ENCODE measurements at regions not wholly inside any gene's neighbourhood (a gene's known extent, or its start where the extent isn't known, plus 50 kb on each side); places are given as distances from the start of the nearest gene placed in this dataset.
A peak's percentile ranks its signal among the peaks of the same experiment; 100 is the strongest.

DNA sequence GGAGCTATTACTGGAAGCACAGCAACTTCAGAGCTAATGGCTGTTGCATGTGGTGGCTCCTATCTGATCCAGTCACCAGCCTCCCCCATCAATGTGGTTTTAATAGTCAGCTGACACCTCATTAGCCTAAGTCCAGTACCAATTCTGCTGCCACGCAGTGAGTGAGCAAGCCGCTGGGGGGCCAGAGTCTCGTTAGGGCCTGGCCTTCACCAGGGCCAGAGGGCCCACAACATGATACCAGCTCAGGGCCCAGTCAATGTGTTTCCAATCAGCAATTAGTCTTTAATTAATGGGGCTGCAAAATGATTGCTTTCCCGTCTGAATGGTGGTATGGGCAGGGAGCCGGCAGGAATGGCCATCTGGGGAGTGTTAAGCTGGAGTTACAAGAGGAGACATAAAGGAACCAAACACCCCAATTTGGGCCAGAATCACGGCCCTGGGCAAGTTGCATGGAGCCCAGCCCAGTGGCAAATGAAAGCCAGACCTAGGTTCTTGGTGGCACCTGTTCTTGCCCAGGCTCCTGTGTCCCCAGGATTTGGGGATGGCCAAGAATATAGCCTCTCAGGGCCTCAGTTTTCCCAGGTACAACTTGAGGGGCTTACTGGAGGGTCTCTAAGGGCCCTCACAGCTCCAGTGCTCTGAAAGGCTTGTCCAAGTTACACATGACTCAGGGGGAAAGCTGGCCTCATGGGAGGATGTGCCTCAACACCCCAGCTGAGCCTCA lies 119.2 kb downstream of the EFNB1 start:
- ATAC-seq (no peak), DNase-seq (no peak)

DNA sequence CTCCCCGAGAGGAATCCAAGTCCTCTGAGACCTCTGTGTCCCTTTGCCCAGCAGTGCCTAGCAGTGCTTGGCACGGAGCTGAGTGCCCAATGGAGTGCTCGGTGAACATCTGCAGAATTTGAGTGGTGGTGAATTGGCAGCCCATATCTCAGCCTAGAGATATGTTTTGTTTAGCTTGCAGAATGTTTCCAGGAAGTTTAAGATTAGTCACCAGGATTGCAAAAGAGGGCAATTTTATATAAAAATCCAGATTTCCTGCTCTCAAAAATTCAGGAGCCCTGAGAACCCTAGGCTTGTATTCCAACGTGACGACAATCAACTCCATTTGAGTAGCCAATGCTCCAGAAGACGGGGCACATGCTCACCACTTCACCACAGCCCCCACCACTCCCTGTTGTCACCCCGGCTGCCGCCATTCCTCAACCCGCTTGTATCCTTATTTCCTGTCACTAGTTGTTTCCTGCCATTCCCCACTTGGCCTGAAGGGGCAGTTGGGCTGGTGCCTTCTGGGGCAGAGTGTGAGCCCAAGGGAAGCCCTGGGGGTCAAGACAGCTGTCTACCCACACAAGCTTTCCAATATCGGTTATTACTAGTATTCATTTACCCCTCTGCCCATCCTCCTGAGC lies 116.9 kb downstream of the EFNB1 start:
- DNase-seq (peak; percentile 3), ATAC-seq (no peak)

DNA sequence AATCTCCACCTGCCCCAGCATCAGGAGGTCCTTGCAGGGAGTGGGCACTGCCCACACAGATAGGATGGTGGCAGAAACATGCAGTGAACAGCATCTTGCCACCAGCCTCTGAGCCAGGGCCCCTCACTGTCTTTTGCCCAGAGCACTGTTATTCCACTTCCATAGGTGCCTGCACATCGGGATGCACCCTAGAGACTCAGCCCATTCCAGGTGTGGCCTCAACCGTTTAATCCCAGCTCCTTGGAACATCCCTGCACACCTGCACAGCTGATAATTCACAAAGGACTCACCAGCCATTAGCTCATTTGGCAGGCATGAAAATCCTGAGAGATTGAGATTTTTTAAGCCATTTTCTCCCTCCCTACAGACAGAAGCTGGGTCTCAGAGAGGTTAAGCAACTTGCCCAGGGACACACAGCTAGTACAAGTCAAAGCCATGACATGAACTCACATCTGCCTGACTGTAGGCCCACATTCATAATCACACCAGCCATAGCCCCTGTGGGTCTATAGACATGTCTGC lies 116.3 kb downstream of the EFNB1 start:
- ATAC-seq (no peak), DNase-seq (no peak)

DNA sequence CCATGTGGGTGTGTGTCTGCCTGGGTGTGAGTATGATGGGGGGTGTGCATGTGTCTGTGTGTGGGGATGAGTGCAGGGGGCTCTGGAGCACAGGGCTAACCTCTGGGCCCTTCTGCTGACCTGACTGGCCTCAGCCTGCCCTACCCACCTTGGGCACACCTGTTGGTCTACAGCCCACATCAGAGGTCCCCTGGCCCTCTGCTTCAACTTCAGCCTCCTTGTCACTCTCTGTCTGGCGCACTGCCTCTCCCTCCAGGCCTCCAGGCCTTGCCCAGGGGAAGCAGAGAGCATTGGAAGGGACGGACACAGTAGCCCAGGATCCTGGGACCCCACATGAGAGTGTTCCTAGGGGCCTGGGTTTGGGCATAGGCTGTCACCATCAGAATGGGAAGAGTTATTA lies 115.4 kb downstream of the EFNB1 start:
- ATAC-seq (no peak), DNase-seq (no peak)

DNA sequence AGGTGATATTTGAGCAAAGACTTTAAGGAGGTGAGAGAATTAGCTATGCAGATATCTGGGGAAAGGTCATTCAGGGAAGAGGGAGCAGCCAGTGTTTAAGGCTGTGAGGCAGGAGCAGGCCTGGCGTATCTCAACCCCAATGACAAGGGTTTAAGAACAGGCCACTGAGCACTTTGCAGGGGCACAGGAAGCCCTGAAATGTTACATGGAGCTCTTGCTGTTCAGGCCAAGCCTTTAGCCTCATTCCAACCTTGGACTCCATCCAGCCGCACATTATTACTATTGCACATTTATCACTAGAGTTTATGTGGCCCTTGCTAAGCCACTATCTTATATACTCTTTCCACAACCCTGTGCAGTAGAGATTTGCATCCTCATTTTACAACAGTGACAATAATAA lies 114.0 kb downstream of the EFNB1 start:
- no peak for DNase-seq
- no peak for ATAC-seq

DNA sequence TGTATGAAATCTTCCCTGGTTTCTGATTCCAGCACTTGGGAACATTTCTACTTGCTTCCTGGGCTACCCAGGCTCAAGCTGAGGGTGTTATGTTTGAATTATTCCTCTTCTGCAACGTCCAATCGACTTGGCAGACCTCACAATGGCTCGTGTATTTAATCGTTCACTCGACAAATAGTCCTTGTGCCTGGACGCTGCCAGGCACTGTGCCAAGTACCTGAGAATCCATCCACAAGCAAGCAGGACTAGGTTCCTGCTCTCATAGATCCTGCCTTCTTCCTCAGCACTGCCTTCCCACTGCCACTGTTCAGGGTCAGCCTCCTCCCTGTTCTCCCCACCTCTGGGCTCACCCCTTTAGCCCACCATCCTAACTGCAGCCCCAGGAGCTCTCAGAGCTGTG lies 113.3 kb downstream of the EFNB1 start:
- ATAC-seq: no peak
- no peak for DNase-seq

DNA sequence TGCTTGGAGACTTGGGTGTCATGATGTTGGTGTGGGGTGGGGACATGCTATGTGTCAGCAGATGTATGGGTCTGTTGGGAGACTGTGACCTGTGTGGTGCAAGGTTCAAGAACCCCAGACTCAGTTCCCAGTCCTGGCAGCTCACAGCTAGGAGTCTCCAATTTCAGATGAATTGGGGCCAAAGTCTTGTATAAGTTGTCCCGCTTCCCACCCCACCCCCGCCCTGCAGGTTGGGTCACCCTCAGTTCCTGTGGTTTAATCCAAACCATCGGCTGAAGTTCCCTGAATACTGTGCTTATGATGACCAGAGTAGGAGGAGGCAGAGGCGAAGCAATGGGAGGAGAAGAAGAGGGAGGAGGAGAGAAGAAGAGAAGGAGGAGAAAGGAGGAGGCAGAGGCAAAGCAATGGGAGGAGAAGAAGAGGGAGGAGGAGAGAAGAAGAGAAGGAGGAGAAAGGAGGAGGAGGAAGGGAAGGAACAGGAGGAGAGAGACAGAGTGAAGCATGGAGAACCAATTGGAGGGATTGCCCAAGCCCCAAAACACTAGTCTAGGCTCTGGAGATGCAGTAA lies 112.6 kb downstream of the EFNB1 start:
- ATAC-seq (no peak), DNase-seq (no peak)

DNA sequence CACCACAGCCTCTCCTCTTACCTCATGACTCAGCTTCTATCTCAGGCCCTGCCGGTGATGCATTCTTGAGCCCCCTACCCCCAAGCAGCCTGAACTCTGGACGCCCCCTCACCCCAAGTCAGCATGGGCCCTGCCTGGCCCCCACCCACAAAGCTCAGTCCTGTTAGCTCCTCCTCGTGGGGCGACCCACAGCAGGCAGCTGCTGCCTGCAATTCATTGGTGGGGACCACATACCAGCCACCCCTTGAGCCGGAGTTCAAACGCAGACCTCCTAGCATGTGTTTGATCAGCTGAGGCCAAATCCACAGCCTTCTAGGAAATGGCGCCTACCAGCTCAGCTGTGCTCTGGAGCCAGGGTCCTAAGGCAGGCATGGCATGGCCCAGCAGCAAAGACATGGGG lies 111.8 kb downstream of the EFNB1 start:
- ATAC-seq (no peak), DNase-seq (no peak)

DNA sequence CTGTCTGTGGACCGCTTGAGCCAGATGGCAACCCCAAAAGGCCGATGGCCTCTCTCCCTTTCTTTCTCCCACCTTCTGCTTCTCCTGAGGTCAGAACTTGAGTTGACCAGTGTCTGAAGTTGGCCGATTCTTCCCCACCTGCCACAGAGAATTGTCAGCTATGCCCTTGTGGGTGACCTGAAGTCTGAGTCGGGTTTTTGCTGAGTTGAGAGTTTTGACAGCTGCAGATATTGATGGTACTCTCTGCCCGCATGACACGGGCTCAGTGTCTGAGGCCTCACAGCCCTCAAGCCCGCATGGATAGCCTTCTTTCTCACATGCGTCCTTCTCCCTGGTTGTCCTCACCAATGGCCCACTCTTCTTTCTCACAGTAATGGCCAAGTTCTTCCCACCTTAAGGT lies 111.0 kb downstream of the EFNB1 start:
- DNase-seq: no peak
- ATAC-seq: no peak

DNA sequence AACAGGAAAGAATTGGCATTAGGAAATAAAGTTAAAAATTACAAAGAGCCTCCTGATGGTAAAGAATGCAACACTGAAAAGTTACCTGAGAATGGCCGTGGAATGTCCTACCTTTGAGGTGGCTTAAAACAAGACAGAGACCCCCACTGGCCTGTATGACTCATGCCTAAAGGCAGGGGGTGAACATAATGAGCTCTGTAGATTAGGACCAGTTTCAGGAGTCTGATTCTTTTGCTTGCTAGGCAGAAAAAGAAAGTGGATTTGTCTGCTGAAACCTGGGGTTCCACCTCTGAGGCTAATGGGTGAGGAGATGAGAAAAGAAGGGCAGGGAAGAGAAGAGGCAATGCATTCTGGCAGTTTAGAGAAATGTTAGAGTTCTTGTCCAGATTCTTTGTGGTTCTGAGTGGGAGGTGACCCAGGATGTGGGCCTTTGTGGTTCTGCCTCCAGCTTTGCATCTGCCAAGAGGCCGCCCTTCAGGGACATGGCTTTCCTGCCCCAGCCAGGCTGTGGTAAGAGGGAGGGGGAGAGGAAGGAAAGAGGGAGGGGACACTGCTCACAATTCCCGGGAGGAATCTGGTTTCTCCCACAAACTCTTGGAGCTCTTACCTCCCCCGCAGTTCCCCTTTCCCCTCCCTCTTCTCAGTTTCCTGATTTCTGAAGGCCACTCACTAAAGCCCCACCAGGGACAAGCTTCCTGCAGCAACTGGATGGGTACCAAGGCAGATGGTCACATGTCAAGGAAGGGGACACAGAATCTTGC lies 109.6 kb downstream of the EFNB1 start:
- ATAC-seq (no peak), DNase-seq (no peak)

DNA sequence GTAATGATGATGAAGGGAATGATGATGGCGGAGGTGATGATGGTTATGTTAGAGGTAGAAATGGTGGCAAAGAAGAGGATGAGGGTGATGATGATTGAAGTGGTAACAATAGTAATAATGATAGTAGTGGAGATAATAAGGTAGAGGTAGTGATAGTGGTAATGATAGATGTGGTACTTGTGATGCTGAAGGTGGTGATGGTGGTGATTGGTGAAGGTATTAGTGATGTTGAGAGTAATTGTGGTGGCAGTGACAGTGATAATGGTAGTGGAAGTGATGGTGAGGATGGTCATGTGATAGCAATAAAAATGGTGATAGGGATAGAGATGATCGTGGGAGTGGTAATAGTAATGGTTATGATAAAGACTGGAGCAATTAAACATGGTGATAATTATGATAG lies 108.8 kb downstream of the EFNB1 start:
- no peak for ATAC-seq

DNA sequence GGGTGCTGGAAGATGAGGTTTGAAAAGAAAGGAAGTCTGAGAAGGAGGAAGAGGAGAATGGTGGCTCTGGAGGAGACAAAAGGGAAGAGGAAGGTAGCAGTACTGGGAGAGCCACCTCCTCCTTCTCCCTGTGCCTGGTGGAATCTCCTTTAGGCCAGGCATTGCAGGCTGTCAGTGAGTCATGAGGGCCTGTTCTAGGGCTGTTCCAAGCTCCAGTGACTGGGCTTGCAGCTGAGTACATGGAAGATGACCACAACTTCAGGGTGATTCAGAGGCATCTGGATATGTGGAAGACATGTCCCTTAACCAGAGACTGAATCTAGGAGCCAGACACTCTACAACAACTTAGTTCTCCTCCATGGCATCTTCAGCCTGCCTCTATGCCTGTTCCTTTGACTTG lies 107.8 kb downstream of the EFNB1 start:
- no peak for ATAC-seq
- no peak for DNase-seq

More for the DNA sequence above, 108.8 kb downstream of the EFNB1 start:
- DNase-seq: no peak

DNA sequence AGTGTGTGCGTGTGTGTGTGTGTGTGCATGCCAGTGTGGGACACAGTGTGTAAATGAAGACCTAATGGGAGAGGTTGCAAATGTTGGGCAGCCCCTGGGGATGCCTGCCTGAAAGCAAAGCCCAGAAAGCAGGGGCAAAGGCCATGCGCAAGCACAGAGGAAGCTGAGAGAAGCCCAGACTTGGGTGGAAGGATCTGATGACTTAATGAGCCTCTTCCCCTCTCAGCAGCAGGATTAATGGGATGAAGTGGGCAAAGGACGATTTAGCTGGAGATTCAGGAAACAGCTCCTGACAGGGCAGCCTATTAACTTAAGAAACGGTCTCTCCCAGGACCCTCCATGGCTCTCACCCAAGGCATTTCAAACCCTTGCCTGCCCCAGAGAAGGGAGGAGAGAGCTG lies 107.3 kb downstream of the EFNB1 start:
- no peak for DNase-seq
- ATAC-seq: no peak

DNA sequence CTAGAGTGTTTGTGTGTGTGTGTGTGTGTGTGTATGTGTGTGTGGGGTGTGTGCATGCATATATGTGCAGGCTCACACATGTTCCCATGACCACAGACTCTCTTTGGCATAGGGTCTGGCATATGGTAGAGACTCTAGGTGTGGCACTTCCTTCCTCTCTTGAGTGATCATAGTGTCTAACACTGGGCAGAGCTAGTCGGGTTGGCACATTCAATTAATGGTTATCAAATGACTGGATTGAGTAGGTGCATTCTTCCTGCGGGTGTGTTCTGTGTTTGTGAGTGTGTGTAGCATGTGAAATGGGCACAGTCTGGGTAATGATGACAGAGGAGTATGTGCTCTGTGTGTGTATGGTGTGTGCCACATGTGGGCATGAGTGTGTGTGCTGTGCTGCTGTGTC lies 106.5 kb downstream of the EFNB1 start:
- ATAC-seq (no peak), DNase-seq (no peak)

DNA sequence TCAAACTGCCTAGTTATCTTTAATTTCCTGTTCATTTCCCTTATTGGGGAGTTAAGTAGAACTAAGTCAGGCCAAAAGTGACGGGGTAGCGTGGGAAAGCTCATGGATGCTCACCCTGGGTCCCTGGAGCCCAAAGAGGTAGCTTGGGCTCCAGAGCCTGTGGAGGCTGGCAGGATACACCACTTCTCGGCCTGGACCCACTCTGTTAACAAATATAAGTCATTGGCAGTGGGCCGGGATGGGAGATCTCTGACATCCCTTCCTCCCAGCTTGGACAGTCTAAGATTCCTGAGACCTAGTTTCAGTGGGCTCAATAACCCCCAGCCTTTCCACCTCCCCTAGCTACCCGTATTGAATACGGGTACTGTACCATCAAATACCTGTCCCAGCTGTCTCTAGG lies 106.1 kb downstream of the EFNB1 start:
- DNase-seq (no peak), ATAC-seq (no peak)

DNA sequence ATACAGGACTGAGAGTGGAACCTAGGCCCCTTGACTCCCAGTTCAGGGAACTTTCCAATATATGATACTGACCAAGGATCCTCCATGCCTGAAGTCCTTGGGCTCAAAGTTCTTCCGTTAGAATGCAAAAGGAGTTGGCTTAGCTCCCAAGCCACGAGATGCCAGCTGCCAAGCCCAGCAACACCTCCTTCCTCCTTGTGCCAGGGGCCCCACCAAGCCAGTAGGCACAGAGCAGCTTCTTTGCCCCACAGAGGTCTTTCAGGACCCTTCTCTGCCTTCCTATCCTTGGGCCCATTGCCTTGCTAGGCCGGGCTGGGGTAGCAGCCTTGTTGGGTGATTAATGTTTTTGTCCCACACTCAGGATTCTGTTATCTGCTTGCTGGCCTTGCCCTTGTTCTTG lies 105.6 kb downstream of the EFNB1 start:
- ATAC-seq (no peak), DNase-seq (no peak)

DNA sequence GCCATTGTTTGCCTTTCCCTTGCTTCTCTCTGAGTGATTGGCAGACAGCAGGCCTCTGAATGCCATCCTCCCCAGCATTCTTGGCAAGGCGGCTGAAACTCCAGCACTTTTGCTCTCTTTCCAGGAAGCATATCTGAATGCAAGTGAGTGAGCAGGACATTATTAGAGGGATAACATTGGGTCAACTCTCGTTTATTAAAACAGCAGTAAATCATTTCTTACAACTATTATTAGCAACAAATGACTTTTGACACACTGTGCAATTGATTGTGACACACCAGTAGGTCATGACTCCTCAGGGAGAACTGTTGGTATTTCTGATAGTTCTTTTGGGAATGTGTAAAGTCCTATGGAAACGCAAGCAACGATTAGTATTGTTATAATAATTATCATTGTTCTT lies 103.8 kb downstream of the EFNB1 start:
- ATAC-seq (no peak), DNase-seq (no peak)

DNA sequence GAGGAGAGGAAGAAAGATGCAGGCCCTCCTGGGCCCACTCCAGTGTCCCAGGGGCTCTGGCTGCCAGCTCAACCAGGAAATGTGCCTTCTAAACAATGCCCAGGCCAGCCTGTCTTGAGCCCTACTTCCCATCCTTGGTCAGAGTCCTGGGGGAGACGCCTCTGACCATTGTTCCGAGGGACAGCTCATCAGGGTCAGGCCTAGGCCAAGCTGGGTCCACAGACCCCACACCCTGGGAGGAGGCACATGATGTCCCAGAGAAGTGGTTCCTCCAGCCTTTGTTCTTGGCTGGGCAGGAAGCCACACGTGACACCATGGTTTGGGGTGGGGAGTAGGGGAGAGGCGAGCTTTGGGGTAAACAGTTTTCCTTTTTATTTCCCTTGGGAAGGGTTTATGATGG lies 102.5 kb downstream of the EFNB1 start:
- DNase-seq (no peak), ATAC-seq (no peak)

DNA sequence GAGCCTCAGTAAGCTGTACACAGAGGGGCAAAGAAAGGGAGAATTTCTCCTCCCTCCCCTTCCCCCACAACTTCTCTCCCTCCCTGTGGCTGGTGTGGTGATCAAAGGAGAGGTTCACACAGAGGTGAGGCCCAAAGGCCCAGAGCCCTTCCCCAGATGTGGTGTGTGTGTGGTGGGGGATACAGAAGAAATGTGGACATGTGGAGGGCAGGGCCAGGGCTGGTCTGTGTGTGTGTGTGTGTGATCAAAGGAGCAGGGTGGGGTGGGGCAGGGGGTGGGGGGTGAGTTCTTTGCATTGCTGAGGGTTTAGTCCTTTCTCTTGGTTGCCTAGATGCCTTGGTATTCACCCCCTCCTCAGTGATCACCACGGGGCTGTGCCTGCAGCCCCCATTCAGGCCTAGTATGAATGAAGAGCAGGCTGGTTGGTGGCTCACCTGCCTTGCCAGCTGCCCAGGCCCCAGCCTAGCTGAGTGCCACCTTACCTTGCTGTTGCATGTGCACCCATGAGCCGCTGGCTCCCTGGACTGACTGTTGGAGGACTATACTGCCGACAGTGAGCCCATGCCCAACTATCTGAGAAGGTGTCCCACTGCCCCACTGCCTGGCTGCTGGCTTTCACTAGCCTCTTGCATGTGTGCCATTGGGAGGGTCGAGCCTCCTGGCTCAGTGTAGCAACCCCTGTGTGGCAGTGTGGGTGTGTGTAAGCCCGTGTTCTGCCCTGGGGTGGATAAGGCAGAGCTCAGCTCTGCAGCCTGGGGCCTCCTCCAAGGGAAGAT lies 101.9 kb downstream of the EFNB1 start:
- DNase-seq (no peak), ATAC-seq (no peak)

DNA sequence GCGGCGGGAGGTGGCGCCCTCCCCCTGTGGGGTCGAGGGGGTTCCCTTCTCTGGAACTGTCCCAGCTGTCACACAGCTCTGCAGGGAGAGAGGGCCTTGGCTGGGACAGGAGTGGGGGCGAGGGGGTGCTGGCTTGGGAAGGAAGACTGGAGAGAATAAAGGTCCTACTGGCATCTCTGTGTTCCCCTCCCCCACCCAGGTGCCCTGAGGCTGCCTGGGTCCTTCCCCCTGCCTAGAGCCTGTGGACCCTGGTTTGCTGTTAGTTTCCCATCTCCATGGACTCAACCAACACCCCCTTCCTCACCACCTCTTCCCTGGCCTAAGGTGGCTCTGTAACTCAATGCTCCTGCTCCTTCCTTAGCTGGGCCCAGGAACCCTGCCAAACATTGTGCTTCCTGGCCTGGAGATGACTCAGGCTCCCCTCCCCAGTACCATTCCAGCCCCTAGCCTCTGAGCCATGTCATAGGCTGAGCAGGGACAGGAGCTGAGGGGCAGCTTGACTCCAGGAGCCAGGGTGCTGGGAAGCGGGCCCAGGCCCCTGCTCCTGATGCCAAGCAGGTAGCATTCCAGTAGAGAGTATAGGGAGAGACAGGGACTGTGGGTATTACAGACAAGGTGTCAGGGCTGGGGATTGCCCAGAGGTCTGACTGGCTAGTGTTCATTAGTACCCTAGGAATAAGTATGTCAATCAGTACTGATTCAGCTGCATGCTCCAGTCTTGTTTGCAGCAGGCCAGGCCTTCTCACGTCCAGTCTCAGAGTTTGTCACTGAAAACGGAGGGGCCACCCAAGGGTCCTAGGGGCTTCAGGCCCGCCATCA lies 100.7 kb downstream of the EFNB1 start:
- ATAC-seq: no peak
- DNase-seq: no peak

DNA sequence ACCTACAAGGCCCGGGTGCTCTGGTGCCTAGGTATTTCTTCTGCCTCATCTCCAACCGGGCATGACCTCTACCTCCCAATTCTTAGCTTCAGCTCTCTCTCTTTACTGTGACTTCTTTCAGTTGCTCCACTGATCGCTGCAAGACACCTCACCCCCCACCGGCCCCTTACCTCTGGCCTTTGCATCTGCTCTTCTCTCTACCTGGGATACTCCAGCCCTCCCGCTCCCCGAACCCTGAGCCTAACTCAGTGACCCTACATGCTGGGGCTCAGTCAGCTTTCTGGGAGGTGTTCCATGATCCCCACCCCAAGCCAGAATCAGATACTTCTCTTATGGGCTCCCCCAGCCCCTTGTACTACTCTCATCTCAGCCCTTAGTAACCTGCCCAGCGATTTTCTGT lies 99.6 kb downstream of the EFNB1 start:
- DNase-seq (no peak), ATAC-seq (no peak)
